Ishikawa (cell line): ENCODE measurements at regions not wholly inside any gene's neighbourhood (a gene's known extent, or its start where the extent isn't known, plus 50 kb on each side); places are given as distances from the start of the nearest gene placed in this dataset.

Experiments used
- CREB1 ChIP-seq: IDR thresholded peaks from 2 replicates; pipeline ENCODE4 v1.6.1; 2012; ENCODE audit warnings: low read depth
- EGR1 ChIP-seq: IDR thresholded peaks from 2 replicates; pipeline ENCODE4 v1.6.1; 2012
- EP300 ChIP-seq: IDR thresholded peaks from 2 replicates; pipeline ENCODE4 v1.6.1; 2012; ENCODE audit warnings: borderline replicate concordance
- FOXM1 ChIP-seq: IDR thresholded peaks from 2 replicates; pipeline ENCODE4 v1.6.1; 2012; ENCODE audit warnings: low read depth, borderline replicate concordance
- MAX ChIP-seq: IDR thresholded peaks from 2 replicates; pipeline ENCODE4 v1.6.1; 2012
- REST ChIP-seq: IDR thresholded peaks from 2 replicates; pipeline ENCODE4 v1.6.1; 2012; ENCODE audit warnings: low read depth, mild to moderate bottlenecking

- TF ChIP-seq REST (no peak), EP300 (no peak), MAX (no peak), FOXM1 (no peak), EGR1 (no peak), CREB1 (no peak)
Observed at GRCh38 chr13:50101590-50101989, 86.3 kb downstream of the KCNRG start.
